HG02973 (cell line): ENCODE measurements at regions not wholly inside any gene's neighbourhood (a gene's known extent, or its start where the extent isn't known, plus 50 kb on each side); places are given as distances from the start of the nearest gene placed in this dataset.

Experiments used
- ATAC-seq: cut with Tn5 transposase; IDR thresholded peaks from one replicate; pipeline ENCODE4 v1.9.1; 2021; ENCODE audit warnings: moderate library complexity; ENCODE audit not compliant: unreplicated experiment

DNA sequence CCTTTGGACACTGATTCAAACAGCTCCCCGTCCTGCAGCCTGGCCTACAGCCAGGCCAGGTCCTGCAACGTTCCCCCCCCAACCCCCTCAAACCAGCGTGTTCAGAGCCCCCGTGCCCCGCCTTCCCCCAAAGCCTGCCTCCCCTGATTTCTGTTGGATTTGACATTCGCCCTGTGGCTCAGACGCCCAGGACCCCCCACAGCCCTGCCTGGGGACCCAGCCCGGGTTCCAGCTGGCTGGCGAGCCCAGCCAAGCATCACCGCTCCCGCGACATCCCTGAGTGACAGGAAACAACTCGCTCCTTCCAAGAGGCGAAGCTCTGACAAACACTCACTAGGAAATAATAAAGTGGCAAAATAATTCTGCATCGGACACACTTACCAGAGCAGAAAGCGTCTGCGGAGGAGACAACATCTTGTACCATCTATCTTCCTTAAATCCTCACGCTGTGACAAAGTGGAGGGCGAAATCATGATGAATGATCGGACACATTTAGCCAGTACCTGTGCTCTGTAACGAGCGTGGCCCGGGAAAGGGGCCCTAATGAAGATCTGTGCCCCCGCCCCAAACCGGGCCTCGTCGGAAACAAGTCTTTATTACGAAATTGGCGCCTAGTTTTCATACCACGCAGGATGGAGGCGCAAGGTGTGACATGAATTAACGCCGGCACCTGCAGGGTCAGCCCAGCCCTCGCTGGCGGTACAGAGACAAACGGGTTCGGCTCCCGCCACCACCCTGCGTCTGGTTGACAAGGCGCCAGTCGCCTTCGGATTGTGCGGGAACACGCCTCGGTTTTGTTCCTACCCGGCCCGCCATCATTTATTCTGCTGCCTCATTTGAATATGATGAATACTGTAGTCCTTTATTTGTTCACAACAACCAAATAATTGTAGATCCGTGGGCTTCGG is 91.0 kb upstream of the MVB12B start:
- no peak for ATAC-seq

DNA sequence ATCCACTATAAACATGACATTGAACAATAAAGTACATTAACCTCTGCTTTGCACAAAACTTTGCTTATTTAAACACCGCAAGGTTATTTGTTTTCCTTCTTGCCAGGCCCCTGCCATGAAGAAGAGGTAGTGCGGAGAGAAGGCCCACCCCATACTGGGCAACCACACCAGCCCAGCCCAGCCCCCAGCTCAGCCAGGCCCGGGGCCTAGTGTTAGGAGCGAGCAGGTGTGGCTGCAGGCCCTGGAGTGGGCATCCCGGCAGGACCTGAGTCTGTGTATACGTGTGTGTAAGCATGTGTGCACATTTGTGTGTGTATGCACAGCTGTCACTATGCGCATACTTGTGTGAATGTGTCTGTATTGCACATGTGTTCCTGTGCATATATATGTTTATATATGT is 90.4 kb upstream of the MVB12B start:
- ATAC-seq = no peak

DNA sequence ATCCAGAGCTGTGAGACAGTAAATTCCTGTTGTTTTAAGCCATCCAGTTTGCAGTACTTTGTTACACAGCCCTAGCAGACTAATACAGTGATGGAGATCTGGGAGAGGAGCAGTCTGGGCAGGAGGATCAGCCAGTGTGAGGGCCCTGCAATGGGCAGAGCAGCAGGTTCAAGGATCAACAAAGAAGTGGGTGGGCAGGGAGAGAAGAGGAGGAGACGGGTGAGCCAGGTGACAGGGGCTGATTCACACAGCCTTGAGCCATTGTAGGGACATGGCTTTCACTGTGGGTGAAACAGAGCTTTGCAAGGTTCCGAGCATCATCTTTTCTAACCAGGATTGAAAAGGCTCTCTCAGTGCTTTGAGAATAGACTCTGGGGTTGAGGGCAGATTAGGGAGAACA is 88.2 kb upstream of the MVB12B start:
- no peak for ATAC-seq

DNA sequence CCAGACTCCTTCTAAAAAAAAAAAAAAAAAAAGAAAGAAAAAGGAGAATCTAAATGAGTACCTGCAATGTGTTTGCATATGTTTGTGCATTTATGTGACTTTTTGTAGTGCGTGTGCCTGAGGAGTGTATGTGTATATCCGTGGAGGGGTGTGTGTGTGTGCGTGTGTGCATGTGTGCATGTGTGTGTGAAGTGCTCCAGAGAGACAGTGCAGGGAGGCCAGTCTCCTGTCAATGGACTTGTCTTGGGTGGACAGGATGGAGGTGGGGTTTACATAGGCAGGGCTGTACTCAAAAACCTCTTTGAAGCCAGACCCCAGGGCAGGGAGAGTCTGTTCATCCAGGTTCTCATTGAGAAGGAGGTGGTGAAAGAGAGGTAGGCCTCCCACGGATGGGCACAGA is 87.1 kb upstream of the MVB12B start:
- no peak for ATAC-seq

DNA sequence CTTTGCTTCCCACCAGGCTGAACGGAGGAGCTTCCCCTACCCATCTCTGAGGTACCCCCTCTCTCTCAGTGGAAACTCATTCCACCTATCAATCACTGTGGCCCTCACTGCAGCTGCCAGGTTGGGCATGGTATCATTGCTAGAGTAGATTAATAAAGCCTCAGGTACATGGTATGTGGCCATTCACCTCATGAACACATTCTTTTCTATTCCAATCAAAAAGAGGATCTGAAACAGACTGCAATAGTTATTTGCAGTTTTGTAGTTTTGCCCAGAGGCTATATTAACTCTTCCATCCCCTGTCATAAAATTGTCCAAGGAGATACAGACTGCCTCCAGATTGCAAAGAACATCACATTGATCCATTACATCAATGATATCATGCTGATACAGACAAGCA is 85.8 kb upstream of the MVB12B start:
- no peak for ATAC-seq

DNA sequence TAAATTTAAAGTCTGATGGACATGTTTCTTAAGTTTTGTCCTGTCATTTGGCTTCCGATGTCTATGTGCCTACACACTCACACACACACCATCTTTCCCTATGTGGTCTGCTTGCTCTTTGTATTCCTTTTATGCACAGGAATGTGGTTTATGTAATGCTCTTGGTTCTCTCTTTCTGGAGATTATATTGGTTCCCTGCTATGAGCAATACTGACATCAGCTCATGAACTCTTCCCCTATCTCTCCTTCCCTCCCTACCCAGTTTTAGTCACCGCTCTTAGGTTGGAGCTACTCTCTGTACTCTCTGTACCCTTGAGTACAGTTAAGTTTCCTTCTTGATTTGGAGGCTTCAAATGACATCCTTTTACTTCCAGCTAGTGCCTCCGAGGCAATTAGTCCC is 77.9 kb upstream of the MVB12B start:
- ATAC-seq = no peak

DNA sequence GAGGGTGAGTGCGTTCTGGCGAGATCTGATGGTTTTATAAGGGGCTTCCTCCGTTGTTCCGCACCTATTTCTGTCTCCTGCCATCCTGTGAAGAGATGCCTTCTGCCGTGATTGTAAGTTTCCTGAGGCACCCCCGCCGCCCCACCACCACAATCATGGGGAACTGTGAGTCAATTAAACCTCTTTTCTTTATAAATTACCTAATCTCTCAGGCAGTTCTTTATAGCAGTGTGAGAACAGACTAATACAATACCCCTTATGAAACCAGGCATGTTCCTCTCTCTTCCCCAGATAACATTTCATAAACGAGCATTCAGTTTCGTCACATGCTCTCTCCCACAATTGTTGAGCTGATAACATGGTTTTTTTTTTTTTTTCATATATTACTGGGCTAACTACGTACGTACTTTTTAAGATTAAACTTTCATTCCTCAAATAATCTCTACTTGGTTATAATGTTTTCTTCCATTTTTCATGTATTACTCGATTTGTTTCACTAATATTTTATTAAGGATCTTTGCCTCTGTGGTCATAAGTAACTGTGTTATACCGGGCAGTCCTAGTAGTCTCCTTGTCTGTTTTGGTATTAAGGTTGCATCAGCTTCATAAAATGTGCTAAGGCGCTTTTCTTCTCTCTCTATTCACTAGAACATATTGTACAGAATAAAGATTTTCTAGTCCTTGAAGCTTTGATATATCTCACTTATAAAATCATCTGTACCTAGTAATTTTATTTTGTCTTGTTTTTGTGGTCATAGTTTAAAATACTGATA is 64.9 kb upstream of the MVB12B start:
- ATAC-seq = no peak

DNA sequence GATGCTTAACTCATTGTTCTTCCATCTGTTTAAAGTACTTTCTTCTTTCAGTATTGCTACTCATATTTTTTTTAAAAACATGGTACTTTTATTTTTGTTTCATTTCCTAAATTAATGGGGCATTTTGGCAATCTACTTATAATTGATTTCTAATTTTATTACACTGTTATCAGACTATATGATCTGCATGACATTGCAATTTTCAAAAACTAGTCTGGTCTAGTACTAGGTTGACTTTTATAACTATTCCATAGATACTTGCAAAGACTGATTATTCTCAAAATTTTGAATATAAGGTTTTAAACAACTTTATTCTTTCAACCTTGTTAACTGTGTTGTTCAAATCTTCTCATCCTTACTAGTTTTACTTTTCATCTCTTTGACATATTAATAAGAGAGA is 63.9 kb upstream of the MVB12B start:
- no peak for ATAC-seq

DNA sequence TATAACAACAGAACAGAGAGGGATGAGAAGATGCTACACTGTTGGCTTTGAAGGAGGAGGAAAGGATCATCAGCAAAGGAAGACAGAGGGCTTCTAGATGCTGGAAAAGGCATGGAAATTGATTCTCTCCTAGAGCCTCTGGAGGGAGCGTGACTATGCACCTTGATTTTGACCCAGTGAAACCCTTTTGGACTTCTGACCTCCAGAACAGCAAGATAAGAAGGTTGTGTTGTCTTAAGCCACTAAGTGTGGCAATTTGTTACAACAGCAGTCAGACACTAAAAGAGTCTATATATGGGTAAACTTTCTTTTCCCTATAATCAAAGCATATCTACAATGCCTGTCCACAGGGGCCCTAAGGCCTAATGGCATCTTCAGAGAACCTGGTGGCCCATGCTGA is 56.1 kb upstream of the MVB12B start:
- no peak for ATAC-seq

DNA sequence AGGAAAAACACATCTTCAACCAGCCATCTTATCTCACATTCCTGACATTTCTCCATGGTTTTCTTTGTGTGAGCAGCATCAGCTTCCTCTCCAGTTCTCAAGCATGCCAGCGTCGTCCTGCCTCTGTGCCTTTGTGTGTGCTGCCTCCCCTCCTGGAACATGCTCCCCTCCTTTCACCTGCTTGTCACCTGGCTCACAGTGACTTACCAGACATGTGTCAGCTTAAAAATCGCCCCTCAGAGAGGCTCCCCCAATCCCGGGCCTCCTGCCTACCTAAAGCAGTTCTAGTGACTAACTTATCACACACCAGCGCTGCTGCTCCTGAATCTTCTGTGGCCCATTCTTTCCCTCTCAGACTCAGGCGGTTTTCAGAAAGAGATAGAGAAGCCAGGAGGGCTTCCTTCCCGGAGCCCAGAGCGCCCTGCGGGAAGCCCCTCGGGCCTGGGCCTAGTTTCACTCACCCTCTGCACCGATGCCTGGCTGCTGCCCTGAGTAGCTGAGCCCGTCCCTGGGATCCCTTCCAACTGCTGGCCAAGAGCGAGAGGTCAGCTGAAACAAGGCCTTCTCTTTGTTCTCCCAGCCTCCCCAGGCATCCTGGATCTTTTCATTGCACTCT is 51.1 kb upstream of the MVB12B start:
- ATAC-seq = no peak

DNA sequence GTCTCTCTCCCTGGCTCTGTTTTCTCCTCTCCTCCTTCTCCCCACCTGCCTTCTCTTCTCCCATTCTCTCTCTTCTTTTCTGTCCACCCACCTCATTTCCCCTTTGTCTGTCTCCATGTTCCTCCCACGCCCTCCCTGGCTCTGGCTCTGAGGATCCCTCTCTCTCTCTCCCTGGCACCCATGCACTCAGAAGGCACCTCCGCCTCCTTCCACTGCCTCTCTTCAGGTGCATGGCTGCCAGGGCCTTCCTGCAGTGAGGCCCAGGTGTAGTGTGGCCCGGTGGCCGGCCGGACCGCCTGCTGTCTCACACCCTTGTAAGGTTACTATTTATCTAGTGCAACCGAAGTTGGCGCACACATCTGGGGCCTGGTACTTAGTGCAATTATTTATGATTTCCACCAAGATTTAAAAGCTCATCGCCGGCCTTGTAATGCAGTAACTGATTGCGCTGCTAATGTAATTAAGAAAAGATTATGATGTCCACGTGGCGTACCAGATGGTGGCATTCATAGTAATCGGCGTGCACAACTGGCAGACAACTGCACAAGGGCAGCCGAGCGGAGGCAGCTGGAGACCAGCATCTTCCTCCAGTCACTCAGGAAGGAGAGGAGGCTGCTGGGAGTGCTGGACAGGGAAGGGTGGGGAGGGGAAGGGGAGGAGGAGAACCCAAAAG is 50.4 kb upstream of the MVB12B start:
- ATAC-seq = no peak
